Bronchial epithelial cell (primary cell): ENCODE measurements at regions not wholly inside any gene's neighbourhood (a gene's known extent, or its start where the extent isn't known, plus 50 kb on each side); places are given as distances from the start of the nearest gene placed in this dataset.

Source experiments
- DNase-seq: peaks from one replicate; pipeline ENCODE4 v3.0.0-alpha.2; 2010; ENCODE audit warnings: low read depth
- FAIRE-seq: peaks from 2 replicates; lab custom pipeline; 2011; peaks lifted over from hg19 to GRCh38; lab: Jason Lieb, UNC
- H3K27me3 ChIP-seq: 2 replicates; pipeline ENCODE4 v1.5.1; 2011; ENCODE audit warnings: low read length; ENCODE audit not compliant: control insufficient read depth, insufficient read depth
- H3K36me3 ChIP-seq: 2 replicates; pipeline ENCODE4 v1.5.1; 2011; ENCODE audit warnings: low read length; ENCODE audit not compliant: control insufficient read depth, insufficient read depth
- H3K4me3 ChIP-seq: 2 replicates; pipeline ENCODE4 v1.5.1; 2011; ENCODE audit warnings: mild to moderate bottlenecking, low read depth, low read length, control low read depth
- TF ChIP-seq, protein P1 (sequence below): IDR thresholded peaks from 2 replicates; pipeline ENCODE4 v1.5.1; 2011; ENCODE audit warnings: mild to moderate bottlenecking, moderate library complexity, low read length, control low read depth, inconsistent platforms; ENCODE audit not compliant: insufficient read depth, severe bottlenecking

DNA sequence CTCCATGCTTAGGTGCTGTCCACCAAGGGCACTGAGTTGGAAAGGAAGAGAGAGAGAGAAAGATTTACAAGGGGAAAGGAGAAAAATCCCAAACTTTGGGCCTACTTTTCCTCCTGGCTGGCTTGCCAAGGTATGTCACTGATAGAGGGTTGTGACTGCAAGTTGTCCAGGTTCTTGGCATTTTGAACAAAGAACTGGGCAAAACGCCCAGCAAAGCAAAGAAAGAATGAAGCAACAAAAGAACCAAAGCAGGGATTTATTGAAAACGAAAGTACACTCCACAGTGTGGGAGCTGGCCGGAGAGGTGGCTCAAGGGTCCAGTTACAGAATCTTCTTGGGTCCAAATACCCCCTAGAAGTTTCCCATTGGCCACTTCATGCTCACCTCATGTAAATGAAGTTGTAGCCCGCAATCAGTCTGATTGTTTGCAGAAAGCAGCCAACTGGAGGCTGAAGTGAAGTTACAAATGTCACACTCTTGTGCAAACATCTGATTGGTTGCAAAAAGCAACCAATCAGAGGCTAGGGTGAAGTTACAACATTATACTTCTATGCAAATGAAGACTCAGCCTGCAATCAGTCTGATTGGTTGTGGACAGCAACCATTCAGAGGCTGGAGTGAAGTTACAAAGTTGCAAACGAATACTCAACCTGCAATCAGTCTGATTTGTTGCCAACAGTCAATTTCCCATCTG, 263.5 kb downstream of the YTHDC2 start:
- Histone ChIP-seq H3K27me3 (no peaks in the 10 kb centered on the region), H3K36me3 (no peaks in the 10 kb centered on the region), H3K4me3 (no peak overlapping the region)
- TF ChIP-seq, protein P1, sequence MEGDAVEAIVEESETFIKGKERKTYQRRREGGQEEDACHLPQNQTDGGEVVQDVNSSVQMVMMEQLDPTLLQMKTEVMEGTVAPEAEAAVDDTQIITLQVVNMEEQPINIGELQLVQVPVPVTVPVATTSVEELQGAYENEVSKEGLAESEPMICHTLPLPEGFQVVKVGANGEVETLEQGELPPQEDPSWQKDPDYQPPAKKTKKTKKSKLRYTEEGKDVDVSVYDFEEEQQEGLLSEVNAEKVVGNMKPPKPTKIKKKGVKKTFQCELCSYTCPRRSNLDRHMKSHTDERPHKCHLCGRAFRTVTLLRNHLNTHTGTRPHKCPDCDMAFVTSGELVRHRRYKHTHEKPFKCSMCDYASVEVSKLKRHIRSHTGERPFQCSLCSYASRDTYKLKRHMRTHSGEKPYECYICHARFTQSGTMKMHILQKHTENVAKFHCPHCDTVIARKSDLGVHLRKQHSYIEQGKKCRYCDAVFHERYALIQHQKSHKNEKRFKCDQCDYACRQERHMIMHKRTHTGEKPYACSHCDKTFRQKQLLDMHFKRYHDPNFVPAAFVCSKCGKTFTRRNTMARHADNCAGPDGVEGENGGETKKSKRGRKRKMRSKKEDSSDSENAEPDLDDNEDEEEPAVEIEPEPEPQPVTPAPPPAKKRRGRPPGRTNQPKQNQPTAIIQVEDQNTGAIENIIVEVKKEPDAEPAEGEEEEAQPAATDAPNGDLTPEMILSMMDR, result no peak
- no peak for FAIRE-seq
- no peak for DNase-seq

GRCh38 chr5:113778147-113778546, 264.7 kb downstream of the YTHDC2 start:
- FAIRE-seq (no peak), DNase-seq (no peak)
- H3K4me3 ChIP-seq, result no peak overlapping the region
- H3K27me3 ChIP-seq, result no peaks in the 10 kb centered on the region
- TF ChIP-seq, protein P1, result no peak
- H3K36me3 ChIP-seq, result no peaks in the 10 kb centered on the region

DNA sequence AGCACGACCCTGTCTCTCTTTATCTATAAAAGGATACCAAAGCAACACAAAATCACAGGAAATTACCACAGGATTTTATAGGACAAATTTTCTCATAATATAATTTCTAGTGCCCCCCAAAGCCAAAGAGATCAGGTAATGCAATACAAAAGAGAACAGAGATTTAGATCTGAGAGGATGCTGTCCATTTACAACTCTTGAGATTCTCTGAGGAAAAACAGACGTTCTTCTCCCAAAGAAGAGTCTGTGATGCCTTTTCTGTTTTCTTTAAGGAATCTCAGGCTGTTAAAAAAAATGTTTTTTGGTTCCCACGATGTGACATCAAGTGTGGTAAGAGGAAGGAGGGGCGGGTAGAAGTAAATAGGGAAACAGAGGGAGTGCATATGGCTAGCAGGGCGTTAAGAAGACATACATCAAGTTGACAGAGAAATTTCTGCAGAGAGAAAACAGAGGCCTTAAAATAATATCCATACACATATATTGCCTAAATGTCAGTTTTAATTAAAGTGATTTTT, 274.7 kb downstream of the YTHDC2 start:
- Histone ChIP-seq H3K36me3 (no peaks in the 10 kb centered on the region), H3K4me3 (no peak overlapping the region), H3K27me3 (no peaks in the 10 kb centered on the region)
- FAIRE-seq (no peak), DNase-seq (no peak)
- TF ChIP-seq, protein P1, result no peak

DNA sequence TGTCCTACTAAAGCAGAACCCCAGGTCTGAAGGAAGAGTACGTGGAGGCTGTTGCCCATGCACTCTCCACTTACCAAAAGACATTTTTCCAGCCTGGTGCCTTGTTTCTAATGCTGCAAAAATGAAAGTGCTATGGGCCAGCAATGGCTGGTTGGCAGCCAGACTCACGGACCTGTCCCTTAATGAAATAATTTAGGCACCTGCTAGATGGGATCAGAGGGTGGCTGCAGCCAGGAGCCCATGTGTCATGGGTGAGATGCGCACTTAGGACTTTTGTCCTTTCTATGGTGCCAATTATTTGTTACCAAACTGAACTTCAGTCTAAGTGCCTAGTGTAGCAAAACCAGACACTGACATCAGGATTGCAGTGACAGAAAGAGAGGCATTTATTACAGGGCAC, 276.3 kb downstream of the YTHDC2 start:
- no peak overlapping the region for H3K4me3 ChIP-seq
- no peak for DNase-seq
- FAIRE-seq, result no peak

DNA sequence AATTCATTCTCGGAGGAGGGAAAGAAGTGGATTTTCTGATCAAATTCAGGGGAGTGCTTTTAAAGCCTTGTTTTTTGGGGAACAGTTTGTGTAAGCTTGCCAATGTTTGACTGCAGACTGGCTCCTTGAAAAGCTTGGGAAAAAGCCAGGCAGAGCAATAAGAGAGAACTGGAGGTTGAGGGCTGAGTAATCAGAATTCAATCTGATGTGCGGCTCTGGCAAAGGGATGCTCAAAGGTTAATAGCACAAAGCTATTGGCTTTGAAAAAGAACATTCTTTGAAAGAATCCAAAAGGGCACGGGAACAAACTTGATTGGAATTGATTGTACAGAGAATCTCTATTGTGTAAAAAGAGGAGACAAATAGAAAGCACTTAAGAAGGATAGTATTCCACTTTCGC, 279.3 kb downstream of the YTHDC2 start:
- no peak for DNase-seq
- Histone ChIP-seq H3K36me3 (no peaks in the 10 kb centered on the region), H3K4me3 (no peak overlapping the region), H3K27me3 (no peaks in the 10 kb centered on the region)
- no peak for FAIRE-seq
- TF ChIP-seq, protein P1, result no peak

More for the DNA sequence above, 276.3 kb downstream of the YTHDC2 start:
- Histone ChIP-seq H3K36me3 (no peaks in the 10 kb centered on the region), H3K27me3 (no peaks in the 10 kb centered on the region)
- TF ChIP-seq, protein P1, result no peak

- H3K4me3 ChIP-seq, result no peak overlapping the region
- H3K27me3 ChIP-seq, result no peaks in the 10 kb centered on the region
- DNase-seq (no peak), FAIRE-seq (no peak)
- TF ChIP-seq, protein P1, result no peak
- no peaks in the 10 kb centered on the region for H3K36me3 ChIP-seq
Observed at GRCh38 chr5:113794981-113795380, 281.5 kb downstream of the YTHDC2 start.
